ENCODE measurements at regions not wholly inside any gene's neighbourhood (a gene's known extent, or its start where the extent isn't known, plus 50 kb on each side); places are given as distances from the start of the nearest gene placed in this dataset.

DNA sequence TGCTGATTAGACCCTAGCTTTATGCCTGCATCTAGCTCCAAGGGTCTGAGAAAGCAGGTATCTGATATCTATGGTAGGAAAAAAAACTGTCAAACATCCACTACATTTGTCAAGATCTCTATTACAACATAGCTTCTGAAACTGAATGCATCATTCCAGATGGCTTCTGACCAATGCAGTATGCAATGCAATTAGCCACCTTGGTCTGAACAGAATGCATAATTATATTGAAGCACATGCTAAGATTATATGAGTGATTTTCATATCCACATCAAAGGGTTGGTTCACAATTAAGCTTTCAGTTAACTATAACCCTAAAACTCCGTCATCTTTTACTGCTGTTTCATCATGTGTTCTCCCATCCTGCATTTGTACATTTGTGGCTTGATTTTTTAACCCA, 271.4 kb downstream of the POLR1F start:
- Histone ChIP-seq H3K9me3 (replicated peaks in 1 of 3) (no peaks in the 10 kb centered on the region), H3K27ac (no peak overlapping the region), H3K4me3 (no peak overlapping the region), H3K36me3 (replicated peaks in 1 of 2) (no peaks in the 10 kb centered on the region), H3K27me3 (no peaks in the 10 kb centered on the region), H3K4me1 (replicated peaks in 1 of 2) (no peaks in the 10 kb centered on the region)
- intact Hi-C loops (cut with DNase I), result no loop called here
- 80 to 89% (median 85%) methylated on average over 1 of the region's 1 CpG for WGBS, 4 donors
- TF ChIP-seq, protein P1, sequence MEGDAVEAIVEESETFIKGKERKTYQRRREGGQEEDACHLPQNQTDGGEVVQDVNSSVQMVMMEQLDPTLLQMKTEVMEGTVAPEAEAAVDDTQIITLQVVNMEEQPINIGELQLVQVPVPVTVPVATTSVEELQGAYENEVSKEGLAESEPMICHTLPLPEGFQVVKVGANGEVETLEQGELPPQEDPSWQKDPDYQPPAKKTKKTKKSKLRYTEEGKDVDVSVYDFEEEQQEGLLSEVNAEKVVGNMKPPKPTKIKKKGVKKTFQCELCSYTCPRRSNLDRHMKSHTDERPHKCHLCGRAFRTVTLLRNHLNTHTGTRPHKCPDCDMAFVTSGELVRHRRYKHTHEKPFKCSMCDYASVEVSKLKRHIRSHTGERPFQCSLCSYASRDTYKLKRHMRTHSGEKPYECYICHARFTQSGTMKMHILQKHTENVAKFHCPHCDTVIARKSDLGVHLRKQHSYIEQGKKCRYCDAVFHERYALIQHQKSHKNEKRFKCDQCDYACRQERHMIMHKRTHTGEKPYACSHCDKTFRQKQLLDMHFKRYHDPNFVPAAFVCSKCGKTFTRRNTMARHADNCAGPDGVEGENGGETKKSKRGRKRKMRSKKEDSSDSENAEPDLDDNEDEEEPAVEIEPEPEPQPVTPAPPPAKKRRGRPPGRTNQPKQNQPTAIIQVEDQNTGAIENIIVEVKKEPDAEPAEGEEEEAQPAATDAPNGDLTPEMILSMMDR (IDR thresholded peaks at IDR 0.05), result no peak
- TF ChIP-seq POLR2A (IDR thresholded peaks at IDR 0.05), result no peak
- DNase-seq, result no peak

DNA sequence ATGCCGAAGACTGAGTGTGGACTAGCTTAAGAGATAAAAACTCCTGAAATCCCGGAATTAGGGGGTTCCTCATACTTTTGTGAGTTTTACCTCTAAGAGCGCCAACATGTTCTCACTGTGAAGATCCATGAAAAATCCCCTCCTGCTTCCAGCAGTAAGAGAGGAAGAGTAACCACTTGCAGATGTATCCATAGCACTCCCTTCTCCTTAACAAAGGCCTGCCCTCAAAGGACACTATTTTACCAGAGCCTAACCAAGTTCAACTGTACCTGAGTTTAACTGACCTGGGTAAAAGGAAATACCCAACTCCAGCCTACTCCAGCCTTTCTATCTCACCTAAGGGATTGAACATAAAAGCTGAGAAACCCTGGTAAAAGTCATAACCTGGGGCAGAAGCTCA, 280.9 kb downstream of the POLR1F start:
- no peaks in the 10 kb centered on the region for H3K4me1 ChIP-seq (replicated peaks in 1 of 2)
- no peak overlapping the region for H3K27ac ChIP-seq
- TF ChIP-seq POLR2A (IDR thresholded peaks at IDR 0.05), result no peak
- TF ChIP-seq, protein P1 (IDR thresholded peaks at IDR 0.05), result no peak
- H3K4me3 ChIP-seq, result no peak overlapping the region
- no peaks in the 10 kb centered on the region for H3K27me3 ChIP-seq
- WGBS, 4 donors, result 92 to 100% (median 93%) methylated on average over 3 of the region's 3 CpGs
- H3K36me3 ChIP-seq (replicated peaks in 1 of 2), result no peaks in the 10 kb centered on the region
- no peaks in the 10 kb centered on the region for H3K9me3 ChIP-seq (replicated peaks in 1 of 3)
- intact Hi-C loops (cut with DNase I), result no loop called here
- no peak for DNase-seq

DNA sequence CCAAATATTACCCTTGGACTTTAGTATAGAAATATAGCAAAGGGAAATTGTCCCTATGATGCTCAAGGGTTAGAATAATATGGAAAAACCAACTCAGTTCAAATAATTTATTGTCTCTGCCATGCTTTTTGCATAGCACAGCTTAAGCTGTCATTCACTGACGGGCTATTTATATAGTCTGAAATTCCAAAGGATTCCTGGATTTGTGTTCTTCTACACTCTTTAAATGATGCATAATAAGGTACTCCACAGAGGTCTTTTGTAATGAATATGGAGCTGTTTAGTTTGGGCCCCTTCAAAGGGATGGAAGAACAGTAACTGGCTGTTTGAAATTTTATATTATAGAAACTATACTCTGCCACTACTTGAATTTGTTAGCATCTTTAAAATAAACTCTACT, 276.6 kb upstream of the FERD3L start:
- Histone ChIP-seq H3K4me1 (replicated peaks in 1 of 2) (no peaks in the 10 kb centered on the region), H3K27me3 (no peaks in the 10 kb centered on the region), H3K9me3 (replicated peaks in 1 of 3) (no peaks in the 10 kb centered on the region), H3K27ac (no peak overlapping the region), H3K36me3 (replicated peaks in 1 of 2) (no peaks in the 10 kb centered on the region), H3K4me3 (no peak overlapping the region)
- no peak for DNase-seq
- intact Hi-C loops (cut with DNase I), result no loop called here
- WGBS, 4 donors, result 83 to 92% (median 86%) methylated on average over 1 of the region's 1 CpG
- no peak for TF ChIP-seq POLR2A (IDR thresholded peaks at IDR 0.05)
- TF ChIP-seq, protein P1 (IDR thresholded peaks at IDR 0.05), result no peak

DNA sequence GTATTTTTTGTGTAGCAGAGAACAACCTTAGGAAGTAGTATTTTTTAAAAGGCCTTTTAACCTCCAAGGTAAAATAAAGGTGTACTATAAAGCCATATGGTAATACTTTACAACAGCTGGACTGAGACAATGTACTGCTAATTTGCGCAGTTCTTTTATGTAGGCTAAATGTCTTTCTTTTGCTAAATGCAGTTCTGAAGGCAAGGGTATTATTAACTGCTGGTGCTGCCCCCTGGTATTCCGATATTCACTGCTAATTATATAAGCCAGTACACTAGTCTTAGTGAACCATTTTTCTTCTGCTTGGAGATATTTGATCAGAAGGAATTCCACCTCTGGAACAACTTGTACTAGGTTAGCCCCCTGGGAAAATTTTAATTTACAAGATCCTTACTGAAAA, 272.0 kb upstream of the FERD3L start:
- H3K9me3 ChIP-seq (replicated peaks in 1 of 3), result no peaks in the 10 kb centered on the region
- intact Hi-C loops (cut with DNase I), result no loop called here
- H3K27ac ChIP-seq, result no peak overlapping the region
- H3K4me1 ChIP-seq (replicated peaks in 1 of 2), result no peaks in the 10 kb centered on the region
- DNase-seq, result no peak
- H3K36me3 ChIP-seq (replicated peaks in 1 of 2), result no peaks in the 10 kb centered on the region
- TF ChIP-seq POLR2A (IDR thresholded peaks at IDR 0.05), result no peak
- TF ChIP-seq, protein P1 (IDR thresholded peaks at IDR 0.05), result no peak
- H3K4me3 ChIP-seq, result no peak overlapping the region
- H3K27me3 ChIP-seq, result no peaks in the 10 kb centered on the region
- 89 to 96% (median 93%) methylated on average over 2 of the region's 2 CpGs for WGBS, 4 donors
